Gastrocnemius medialis (tissue), 4 donors: ENCODE measurements at regions not wholly inside any gene's neighbourhood (a gene's known extent, or its start where the extent isn't known, plus 50 kb on each side); places are given as distances from the start of the nearest gene placed in this dataset.
"Not testable (repeated sequence)": the region's sequence is repeated elsewhere in the genome, so short reads cannot be mapped to it uniquely, and the experiment has no call there.

Experiments used
- ATAC-seq, 2 donors: fragments of 150-250 bp; one replicate each; pipeline ENCODE4 v1.9.1; 2016
- DNase-seq, 2 donors: peaks; one replicate each; pipeline ENCODE4 v3.0.0-alpha.2; 2019
- H3K27ac ChIP-seq, 4 donors: fragments of 200-600 bp; sonication (generic); 1 replicate in 1 of 4; 2 replicates in 3 of 4; pipeline ENCODE4 v1.5.1; 2016 to 2018; ENCODE audit warnings: mild to moderate bottlenecking in 2 of 4, moderate library complexity in 1 of 4
- H3K27me3 ChIP-seq, 3 donors: fragments of 200-600 bp; sonication (generic) in 2 of 3; 1 replicate in 1 of 3; 2 replicates in 2 of 3; pipeline versions ENCODE4 v1.5.1 to v1.6.0; 2016 to 2019; ENCODE audit warnings: mild to moderate bottlenecking in 1 of 3, moderate library complexity in 1 of 3
- H3K36me3 ChIP-seq, 2 donors: fragments of 200-600 bp; sonication (generic) in 1 of 2; one replicate each; pipeline ENCODE4 v1.5.1; 2017 to 2018
- H3K4me1 ChIP-seq, 2 donors: fragments of 200-600 bp; sonication (generic) in 1 of 2; one replicate each; pipeline ENCODE4 v1.5.1; 2016 to 2017; ENCODE audit warnings: mild to moderate bottlenecking in 2 of 2
- H3K4me3 ChIP-seq, 4 donors: fragments of 200-600 bp; sonication (generic) in 3 of 4; 1 replicate in 1 of 4; 2 replicates in 3 of 4; pipeline ENCODE4 v1.5.1; 2016 to 2019; ENCODE audit warnings: mild to moderate bottlenecking in 2 of 4
- H3K9me3 ChIP-seq, 3 donors: fragments of 200-600 bp; sonication (generic) in 2 of 3; 1 replicate in 1 of 3; 2 replicates in 2 of 3; pipeline ENCODE4 v1.5.1; 2016 to 2019
- CTCF ChIP-seq, 5 experiments: fragments of 450-650 bp in 3 of 5; fragments of 200-600 bp in 2 of 5; sonication (generic) in 2 of 5; IDR thresholded peaks in 4 of 5; conservative IDR thresholded peaks in 1 of 5; 1 replicate in 4 of 5; 2 replicates in 1 of 5; pipeline ENCODE4 v1.5.1; 2016 to 2019; ENCODE audit warnings: antibody characterized with exemption in 5 of 5, mild to moderate bottlenecking in 3 of 5, moderate library complexity in 3 of 5
- POLR2A ChIP-seq, 2 donors: fragments of 450-650 bp; IDR thresholded peaks; one replicate each; pipeline ENCODE4 v1.6.1; 2017; ENCODE audit warnings: antibody characterized with exemption in 2 of 2, mild to moderate bottlenecking in 2 of 2, moderate library complexity in 2 of 2
- in situ Hi-C, 4 donors: fragments of 200-750 bp; cut with MboI; loops; one replicate each; pipeline versions ENCODE4 v1.15.0 to v1.8.0; 2017; ENCODE audit warnings: low sequenced_read_pairs in 4 of 4
- intact Hi-C: fragments of 100-400 bp; cut with DNase I; formaldehyde crosslinking; loops from one replicate; pipeline ENCODE4 v1.15.1; 2023; ENCODE audit warnings: low total_unique reads

- Histone ChIP-seq H3K27me3 (no peaks in the 10 kb centered on the region), H3K27ac (no peak overlapping the region), H3K36me3 (no peaks in the 10 kb centered on the region), H3K9me3 (no peaks in the 10 kb centered on the region), H3K4me3 (no peak overlapping the region), H3K4me1 (no peaks in the 10 kb centered on the region)
- DNase-seq (no peak), ATAC-seq (no peak)
- in situ Hi-C loops (no loop called here), intact Hi-C loops (no loop called here)
- TF ChIP-seq POLR2A (IDR thresholded peaks at IDR 0.05), result no peak
Measured at GRCh38 chr14:106808458-106808857, 1282.1 kb downstream of the TMEM121 start.

GRCh38 chr14:106808907-106809306 lies 1282.5 kb downstream of the TMEM121 start:
- no peaks in the 10 kb centered on the region for H3K4me1 ChIP-seq
- H3K27ac ChIP-seq, result no peak overlapping the region
- in situ Hi-C loops (no loop called here), intact Hi-C loops (no loop called here)
- TF ChIP-seq CTCF (IDR thresholded peaks at IDR 0.05 in 4 of 5, conservative IDR thresholded peaks at IDR 0.05 in 1 of 5), result no peak
- no peak for TF ChIP-seq POLR2A (IDR thresholded peaks at IDR 0.05)
- DNase-seq, result no peak
- no peaks in the 10 kb centered on the region for H3K9me3 ChIP-seq
- H3K4me3 ChIP-seq, result no peak overlapping the region
- H3K36me3 ChIP-seq, result no peaks in the 10 kb centered on the region
- no peak for ATAC-seq
- H3K27me3 ChIP-seq, result no peaks in the 10 kb centered on the region

- no peaks in the 10 kb centered on the region for H3K27me3 ChIP-seq
Measured at GRCh38 chr14:106809615-106810014, 1283.2 kb downstream of the TMEM121 start.

GRCh38 chr14:106810168-106810567 lies 1283.8 kb downstream of the TMEM121 start:
- H3K9me3 ChIP-seq, intact Hi-C loops, H3K36me3 ChIP-seq, DNase-seq, in situ Hi-C loops, ATAC-seq, H3K4me3 ChIP-seq, H3K4me1 ChIP-seq, H3K27me3 ChIP-seq, H3K27ac ChIP-seq: not testable (repeated sequence)

More at GRCh38 chr14:106809615-106810014, 1283.2 kb downstream of the TMEM121 start:
- intact Hi-C loops (no loop called here), in situ Hi-C loops (no loop called here)
- Histone ChIP-seq H3K9me3 (no peaks in the 10 kb centered on the region), H3K27ac (no peak overlapping the region), H3K36me3 (no peaks in the 10 kb centered on the region), H3K4me1 (no peaks in the 10 kb centered on the region), H3K4me3 (no peak overlapping the region)
- DNase-seq (no peak), ATAC-seq (no peak)
- TF ChIP-seq POLR2A (IDR thresholded peaks at IDR 0.05) (no peak), CTCF (IDR thresholded peaks at IDR 0.05 in 4 of 5, conservative IDR thresholded peaks at IDR 0.05 in 1 of 5) (no peak)

GRCh38 chr14:106811162-106811561 lies 1284.8 kb downstream of the TMEM121 start:
- Histone ChIP-seq H3K36me3 (no peaks in the 10 kb centered on the region), H3K27ac (no peak overlapping the region), H3K4me3 (no peak overlapping the region), H3K9me3 (no peaks in the 10 kb centered on the region), H3K27me3 (no peaks in the 10 kb centered on the region), H3K4me1 (no peaks in the 10 kb centered on the region)
- intact Hi-C loops (no loop called here), in situ Hi-C loops (no loop called here)
- ATAC-seq (no peak), DNase-seq (no peak)
- TF ChIP-seq CTCF (IDR thresholded peaks at IDR 0.05 in 4 of 5, conservative IDR thresholded peaks at IDR 0.05 in 1 of 5) (no peak), POLR2A (IDR thresholded peaks at IDR 0.05) (no peak)

GRCh38 chr14:106812788-106813476 lies 1286.5 kb downstream of the TMEM121 start:
- intact Hi-C loops, result no loop called here
- DNase-seq (no peak), ATAC-seq (no peak)
- TF ChIP-seq POLR2A (IDR thresholded peaks at IDR 0.05) (no peak), CTCF (IDR thresholded peaks at IDR 0.05 in 4 of 5, conservative IDR thresholded peaks at IDR 0.05 in 1 of 5) (no peak)
- H3K27ac ChIP-seq, result no peak overlapping the region
- H3K4me3 ChIP-seq, result no peak overlapping the region
- no peaks in the 10 kb centered on the region for H3K36me3 ChIP-seq
- no peaks in the 10 kb centered on the region for H3K27me3 ChIP-seq
- H3K4me1 ChIP-seq, result no peaks in the 10 kb centered on the region
- H3K9me3 ChIP-seq, result no peaks in the 10 kb centered on the region
- in situ Hi-C loops, result no loop called here
